K562 (cell line): ENCODE measurements at regions not wholly inside any gene's neighbourhood (a gene's known extent, or its start where the extent isn't known, plus 50 kb on each side); places are given as distances from the start of the nearest gene placed in this dataset.

Source experiments
- ATAC-seq: fragments of 200-7000 bp; cut with Tn5 transposase; 3 replicates; pipeline ENCODE4 v1.9.1; 2020; ENCODE audit warnings: moderate library complexity
- BruUV-seq: library from RNA; stranded (reverse); fragments of 400-500 nt; replicated peaks from 2 replicates; lab custom pipeline; 2021; lab: Mats Ljungman, UMichigan
- CTCF ChIA-PET: fragments of 300-600 bp; formaldehyde crosslinking; extraction: SDS; loops from one replicate; lab custom pipeline; 2021; ENCODE audit warnings: low intra/inter-chr PET ratio; lab: Yijun Ruan, JAX
- POLR2A ChIA-PET: fragments of 300-600, 350-650 bp; sonication (Branson Sonifier 250); formaldehyde crosslinking; extraction: SDS; loops from one replicate; lab custom pipeline; 2021; ENCODE audit warnings: antibody characterized with exemption, inconsistent platforms; lab: Yijun Ruan, JAX
- DNase-seq, 4 experiments: peaks; one replicate each; pipeline versions ENCODE4 v3.0.0 to v3.0.0-alpha.2; 2011 to 2018; ENCODE audit warnings: low spot score in 3 of 4, mixed read lengths in 3 of 4; ENCODE audit errors: extremely low read depth in 1 of 4
- FAIRE-seq: peaks from 2 replicates; lab custom pipeline; 2011; peaks lifted over from hg19 to GRCh38; lab: Jason Lieb, UNC
- H2AFZ ChIP-seq: 2 replicates; pipeline ENCODE4 v1.6.0; 2011; ENCODE audit warnings: low read depth, low read length, control low read depth, inconsistent platforms
- H3K27ac ChIP-seq: fragments of 200-600 bp; 3 replicates; pipeline ENCODE4 v1.8.0; 2011; ENCODE audit warnings: low read depth, mild to moderate bottlenecking, control low read depth, inconsistent platforms, low read length, moderate library complexity, mixed read lengths; ENCODE audit errors: extremely low read depth
- H3K27me3 ChIP-seq, 2 experiments: fragments of 300-600 bp in 1 of 2; 2 replicates in 1 of 2; 3 replicates in 1 of 2; pipeline versions ENCODE4 v1.6.0 to v1.8.0; 2011; ENCODE audit warnings: inconsistent platforms in 2 of 2, low read length in 2 of 2, mild to moderate bottlenecking in 1 of 2, mixed read lengths in 1 of 2, moderate library complexity in 1 of 2; ENCODE audit not compliant: control insufficient read depth in 2 of 2, insufficient read depth in 2 of 2
- H3K36me3 ChIP-seq: fragments of 300-600 bp; 3 replicates; pipeline ENCODE4 v1.8.0; 2011; ENCODE audit warnings: mild to moderate bottlenecking, low read length, inconsistent platforms; ENCODE audit not compliant: control insufficient read depth, insufficient read depth
- H3K4me1 ChIP-seq, 2 experiments: fragments of 200-600 bp in 1 of 2; replicated peaks in 1 of 2; 2 replicates in 1 of 2; 3 replicates in 1 of 2; pipeline versions ENCODE4 v1.5.1 to v1.8.0; 2011; ENCODE audit warnings: inconsistent platforms in 2 of 2, low read length in 2 of 2, mild to moderate bottlenecking in 1 of 2, mixed read lengths in 1 of 2, moderate library complexity in 1 of 2; ENCODE audit not compliant: control insufficient read depth in 2 of 2, insufficient read depth in 2 of 2
- H3K4me2 ChIP-seq: 2 replicates; pipeline ENCODE4 v1.6.1; 2011; ENCODE audit warnings: low read length, control low read depth, inconsistent platforms, mixed read lengths; ENCODE audit not compliant: insufficient read depth
- H3K4me3 ChIP-seq: fragments of 200-600 bp; sonication (generic), shearing (Covaris generic); 2 replicates; pipeline ENCODE4 v1.5.1; 2016; ENCODE audit warnings: control low read depth, inconsistent platforms
- H3K79me2 ChIP-seq: fragments of 200-600 bp; 3 replicates; pipeline ENCODE4 v1.8.0; 2011; ENCODE audit warnings: low read length, inconsistent platforms; ENCODE audit not compliant: control insufficient read depth, insufficient read depth
- H3K9ac ChIP-seq, 2 experiments: 2 replicates each; pipeline versions ENCODE4 v1.6.0 to v1.6.1; 2011; ENCODE audit warnings: low read depth in 2 of 2, low read length in 2 of 2, control low read depth in 1 of 2, inconsistent platforms in 1 of 2, mild to moderate bottlenecking in 1 of 2, mixed read lengths in 1 of 2; ENCODE audit not compliant: insufficient read depth in 1 of 2
- H3K9me1 ChIP-seq: one replicate; pipeline ENCODE4 v1.6.0; 2011; ENCODE audit warnings: inconsistent platforms, mild to moderate bottlenecking, low read length, moderate library complexity; ENCODE audit not compliant: control insufficient read depth, insufficient read depth
- H3K9me3 ChIP-seq: replicated peaks from 2 replicates; pipeline ENCODE4 v1.5.1; 2011; ENCODE audit warnings: low read depth, low read length, inconsistent platforms; ENCODE audit not compliant: control insufficient read depth, insufficient read depth
- H4K20me1 ChIP-seq: replicated peaks from 2 replicates; pipeline ENCODE4 v1.6.1; 2011; ENCODE audit warnings: low read length, inconsistent platforms, mixed read lengths; ENCODE audit not compliant: control insufficient read depth, insufficient read depth
- CGGBP1 ChIP-seq: fragments of 250-450 bp; sonication (Bioruptor Pico); IDR thresholded peaks from 2 replicates; pipeline ENCODE4 v1.9.0; 2021; ENCODE audit warnings: mild to moderate bottlenecking
- E4F1 ChIP-seq: fragments of 250-450 bp; sonication (Bioruptor Pico); IDR thresholded peaks from 2 replicates; pipeline ENCODE4 v1.5.0; 2021; ENCODE audit warnings: mild to moderate bottlenecking, borderline replicate concordance
- GABPA ChIP-seq: fragments of 200-800 bp; sonication (Bioruptor generic); conservative IDR thresholded peaks from 2 replicates; pipeline ENCODE4 v1.6.1; 2016; ENCODE audit warnings: low read depth, missing genetic modification characterization, missing compliant biosample characterization
- NR1H2 ChIP-seq: sonication (generic); formaldehyde crosslinking; IDR thresholded peaks from 2 replicates; pipeline ENCODE4 v1.4.0; 2020; ENCODE audit warnings: mild to moderate bottlenecking, missing genetic modification reagents
- USF1 ChIP-seq: sonication (generic); formaldehyde crosslinking; IDR thresholded peaks from 2 replicates; pipeline ENCODE4 v1.9.0; 2022; ENCODE audit warnings: mild to moderate bottlenecking, missing genetic modification reagents
- ZNF274 ChIP-seq: IDR thresholded peaks from 2 replicates; pipeline ENCODE4 v1.6.1; 2011; ENCODE audit warnings: low read depth, mild to moderate bottlenecking, low read length, moderate library complexity, borderline replicate concordance
- ZNF324 ChIP-seq: fragments of 250-450 bp; sonication (Bioruptor Pico); IDR thresholded peaks from 2 replicates; pipeline ENCODE4 v1.4.0; 2020; ENCODE audit warnings: mild to moderate bottlenecking
- ZNF586 ChIP-seq: fragments of 450-650 bp; formaldehyde crosslinking; conservative IDR thresholded peaks from 2 replicates; pipeline ENCODE4 v1.4.0; 2020; ENCODE audit warnings: mild to moderate bottlenecking, moderate library complexity
- ZNF780A ChIP-seq: fragments of 250-450 bp; sonication (Bioruptor Pico); IDR thresholded peaks from 2 replicates; pipeline ENCODE4 v1.5.0; 2021; ENCODE audit warnings: mild to moderate bottlenecking
- in situ Hi-C: fragments of 300-500 bp; cut with MboI; formaldehyde crosslinking; loops from 4 replicates; pipeline ENCODE4 v1.15.0; 2018; ENCODE audit warnings: inconsistent platforms, mixed read lengths
- intact Hi-C: fragments of 100-400 bp; cut with micrococcal nuclease; formaldehyde crosslinking; loops from 2 replicates; pipeline ENCODE4 v1.14.2; 2022
- TF ChIP-seq, protein P1 (sequence below): fragments of 250-450 bp; sonication (Bioruptor Pico); IDR thresholded peaks from 2 replicates; pipeline ENCODE4 v1.5.0; 2021; ENCODE audit warnings: mild to moderate bottlenecking, moderate library complexity
- TF ChIP-seq, protein P2 (sequence below): sonication (generic); formaldehyde crosslinking; IDR thresholded peaks from 2 replicates; pipeline ENCODE4 v1.8.0; 2023; ENCODE audit warnings: missing genetic modification reagents, mild to moderate bottlenecking, borderline replicate concordance

DNA sequence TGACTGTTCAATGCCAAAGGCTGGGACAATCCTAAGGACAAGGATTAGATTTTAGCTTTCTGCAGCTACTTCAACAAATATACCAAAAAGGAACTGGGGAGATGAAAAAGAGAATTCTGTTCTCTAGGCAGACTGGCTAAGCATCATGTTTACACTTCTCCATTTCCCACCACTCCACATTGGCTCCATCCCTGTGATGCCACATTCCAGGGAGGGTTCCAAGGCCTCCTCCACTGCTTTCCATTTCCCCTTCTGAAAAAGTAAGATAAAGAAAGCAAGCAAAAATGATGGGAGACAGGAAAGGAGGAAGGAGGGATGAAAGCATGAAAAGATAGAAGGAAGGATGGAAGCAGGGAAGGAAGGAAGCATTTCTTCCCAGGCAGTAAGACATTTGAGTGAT, 315.8 kb downstream of the BLID start:
- Histone ChIP-seq H3K4me1 (no peaks in the 10 kb centered on the region), H2AFZ (no peak overlapping the region), H3K27me3 (no peaks in the 10 kb centered on the region), H3K9me3 (no peaks in the 10 kb centered on the region), H3K4me2 (no peak overlapping the region), H3K4me3 (no peak overlapping the region), H3K9ac (no peak overlapping the region), H3K36me3 (no peaks in the 10 kb centered on the region), H3K27ac (no peak overlapping the region), H3K79me2 (no peaks in the 10 kb centered on the region), H3K9me1 (no peaks in the 10 kb centered on the region), H4K20me1 (no peaks in the 10 kb centered on the region)
- FAIRE-seq (no peak), DNase-seq (no peak), ATAC-seq (no peak)
- ChIA-PET POLR2A (no interaction called here), CTCF (no interaction called here)
- intact Hi-C loops (no loop called here), in situ Hi-C loops (no loop called here)
- BruUV-seq, result no TSS peak
- TF ChIP-seq ZNF586 (CRISPR knock-in tag), result no peak
- no peak for TF ChIP-seq CGGBP1 (CRISPR knock-in tag)
- TF ChIP-seq, protein P1, sequence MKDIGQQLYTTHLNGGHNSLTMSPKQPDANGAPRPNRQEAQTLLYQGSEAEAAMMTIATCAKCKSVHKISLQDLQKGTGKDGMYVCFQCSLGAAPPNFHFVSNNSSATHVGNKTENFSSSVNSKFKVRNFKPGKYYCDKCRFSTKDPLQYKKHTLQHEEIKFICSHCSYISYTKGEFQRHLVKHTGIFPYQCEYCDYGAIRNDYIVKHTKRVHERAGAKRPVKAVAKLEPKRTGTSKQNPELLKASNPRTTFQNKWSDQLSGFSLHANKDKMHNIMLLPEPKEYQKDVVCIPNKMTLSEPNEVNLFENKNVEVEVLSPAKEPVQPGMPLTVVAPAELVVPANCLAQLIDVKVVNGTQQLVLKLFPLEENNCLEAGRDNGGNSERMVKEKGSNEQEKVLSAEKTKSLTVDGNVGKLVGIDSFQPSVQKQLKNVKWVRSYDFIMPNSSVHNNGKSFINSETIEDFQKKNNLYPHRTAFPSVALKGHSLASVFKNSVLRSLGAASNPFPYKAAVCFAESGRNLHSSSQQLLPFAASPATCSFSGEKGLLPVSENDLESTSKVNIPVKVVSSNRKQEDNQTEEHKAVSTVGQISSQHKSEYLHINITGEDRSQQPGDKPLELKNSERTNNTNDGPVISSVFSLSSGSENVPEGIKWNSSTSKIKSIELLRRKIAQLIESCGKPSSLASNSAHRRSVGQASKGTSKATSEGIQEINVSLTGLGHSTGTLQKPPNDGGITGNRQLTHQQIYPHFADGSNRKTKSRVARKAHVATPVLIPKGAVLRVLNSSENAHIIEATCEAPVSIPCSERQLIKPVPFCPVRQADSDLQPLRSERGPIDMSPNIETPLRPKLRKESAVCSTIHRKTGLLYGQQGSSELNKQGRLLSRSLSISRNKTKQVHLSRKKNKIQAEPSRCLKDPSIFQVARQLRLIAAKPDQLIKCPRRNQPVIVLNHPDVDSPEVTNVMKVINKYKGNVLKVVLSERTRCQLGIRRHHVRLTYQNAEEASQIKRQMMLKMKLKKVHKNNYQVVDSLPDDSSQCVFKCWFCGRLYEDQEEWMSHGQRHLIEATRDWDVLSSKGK (CRISPR knock-in tag), result no peak
- no peak for TF ChIP-seq GABPA (tag)
- TF ChIP-seq USF1, result no peak
- no peak for TF ChIP-seq ZNF274
- no peak for TF ChIP-seq E4F1 (CRISPR knock-in tag)
- TF ChIP-seq NR1H2 (CRISPR knock-in tag), result no peak
- no peak for TF ChIP-seq ZNF780A (CRISPR knock-in tag)
- TF ChIP-seq, protein P2, sequence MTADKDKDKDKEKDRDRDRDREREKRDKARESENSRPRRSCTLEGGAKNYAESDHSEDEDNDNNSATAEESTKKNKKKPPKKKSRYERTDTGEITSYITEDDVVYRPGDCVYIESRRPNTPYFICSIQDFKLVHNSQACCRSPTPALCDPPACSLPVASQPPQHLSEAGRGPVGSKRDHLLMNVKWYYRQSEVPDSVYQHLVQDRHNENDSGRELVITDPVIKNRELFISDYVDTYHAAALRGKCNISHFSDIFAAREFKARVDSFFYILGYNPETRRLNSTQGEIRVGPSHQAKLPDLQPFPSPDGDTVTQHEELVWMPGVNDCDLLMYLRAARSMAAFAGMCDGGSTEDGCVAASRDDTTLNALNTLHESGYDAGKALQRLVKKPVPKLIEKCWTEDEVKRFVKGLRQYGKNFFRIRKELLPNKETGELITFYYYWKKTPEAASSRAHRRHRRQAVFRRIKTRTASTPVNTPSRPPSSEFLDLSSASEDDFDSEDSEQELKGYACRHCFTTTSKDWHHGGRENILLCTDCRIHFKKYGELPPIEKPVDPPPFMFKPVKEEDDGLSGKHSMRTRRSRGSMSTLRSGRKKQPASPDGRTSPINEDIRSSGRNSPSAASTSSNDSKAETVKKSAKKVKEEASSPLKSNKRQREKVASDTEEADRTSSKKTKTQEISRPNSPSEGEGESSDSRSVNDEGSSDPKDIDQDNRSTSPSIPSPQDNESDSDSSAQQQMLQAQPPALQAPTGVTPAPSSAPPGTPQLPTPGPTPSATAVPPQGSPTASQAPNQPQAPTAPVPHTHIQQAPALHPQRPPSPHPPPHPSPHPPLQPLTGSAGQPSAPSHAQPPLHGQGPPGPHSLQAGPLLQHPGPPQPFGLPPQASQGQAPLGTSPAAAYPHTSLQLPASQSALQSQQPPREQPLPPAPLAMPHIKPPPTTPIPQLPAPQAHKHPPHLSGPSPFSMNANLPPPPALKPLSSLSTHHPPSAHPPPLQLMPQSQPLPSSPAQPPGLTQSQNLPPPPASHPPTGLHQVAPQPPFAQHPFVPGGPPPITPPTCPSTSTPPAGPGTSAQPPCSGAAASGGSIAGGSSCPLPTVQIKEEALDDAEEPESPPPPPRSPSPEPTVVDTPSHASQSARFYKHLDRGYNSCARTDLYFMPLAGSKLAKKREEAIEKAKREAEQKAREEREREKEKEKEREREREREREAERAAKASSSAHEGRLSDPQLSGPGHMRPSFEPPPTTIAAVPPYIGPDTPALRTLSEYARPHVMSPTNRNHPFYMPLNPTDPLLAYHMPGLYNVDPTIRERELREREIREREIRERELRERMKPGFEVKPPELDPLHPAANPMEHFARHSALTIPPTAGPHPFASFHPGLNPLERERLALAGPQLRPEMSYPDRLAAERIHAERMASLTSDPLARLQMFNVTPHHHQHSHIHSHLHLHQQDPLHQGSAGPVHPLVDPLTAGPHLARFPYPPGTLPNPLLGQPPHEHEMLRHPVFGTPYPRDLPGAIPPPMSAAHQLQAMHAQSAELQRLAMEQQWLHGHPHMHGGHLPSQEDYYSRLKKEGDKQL, result no peak
- TF ChIP-seq ZNF324 (CRISPR knock-in tag), result no peak
